Neural cell (in vitro differentiated cells): ENCODE measurements at regions not wholly inside any gene's neighbourhood (a gene's known extent, or its start where the extent isn't known, plus 50 kb on each side); places are given as distances from the start of the nearest gene placed in this dataset.
A peak's percentile ranks its signal among the peaks of the same experiment; 100 is the strongest.

Experiments used
- H2AFZ ChIP-seq: fragments of 200-600, 300-800 bp; sonication (generic), shearing (Covaris generic); 2 replicates; pipeline ENCODE4 v1.6.0; 2014; ENCODE audit warnings: low read depth, mild to moderate bottlenecking, antibody characterized with exemption, low read length, moderate library complexity
- H3F3A ChIP-seq: fragments of 200-600 bp; shearing (Covaris generic); 2 replicates; pipeline ENCODE4 v1.6.1; 2016; ENCODE audit warnings: mild to moderate bottlenecking, moderate library complexity, mixed read lengths, antibody characterized with exemption, low read length; ENCODE audit not compliant: insufficient read depth, poor library complexity, severe bottlenecking
- H3K27ac ChIP-seq: fragments of 200-600, 300-800 bp; sonication (generic), shearing (Covaris generic); 2 replicates; pipeline ENCODE4 v1.5.1; 2014; ENCODE audit warnings: mild to moderate bottlenecking, low read length, moderate library complexity
- H3K27me3 ChIP-seq: fragments of 300-800, 200-600 bp; sonication (generic), shearing (Covaris generic); 2 replicates; pipeline ENCODE4 v1.6.0; 2014; ENCODE audit warnings: mild to moderate bottlenecking, low read depth, low read length, moderate library complexity; ENCODE audit not compliant: insufficient read depth
- H3K36me3 ChIP-seq: fragments of 300-800, 200-600 bp; sonication (generic), shearing (Covaris generic); 2 replicates; pipeline ENCODE4 v1.5.1; 2014; ENCODE audit warnings: mild to moderate bottlenecking, antibody characterized with exemption, low read length, moderate library complexity; ENCODE audit not compliant: insufficient read depth
- H3K4me2 ChIP-seq: fragments of 300-800, 200-600 bp; sonication (generic), shearing (Covaris generic); 2 replicates; pipeline ENCODE4 v1.6.0; 2014; ENCODE audit warnings: mild to moderate bottlenecking, low read length
- H3K4me3 ChIP-seq: fragments of 300-800, 200-600 bp; sonication (generic), shearing (Covaris generic); 2 replicates; pipeline ENCODE4 v1.5.1; 2014; ENCODE audit warnings: mild to moderate bottlenecking, low read length, moderate library complexity
- H3K79me2 ChIP-seq: fragments of 200-600 bp; shearing (Covaris generic); replicated peaks from 2 replicates; pipeline ENCODE4 v1.6.0; 2014; ENCODE audit warnings: mild to moderate bottlenecking, low read length, moderate library complexity; ENCODE audit not compliant: insufficient read depth
- H3K9ac ChIP-seq: fragments of 300-800, 200-600 bp; sonication (generic), shearing (Covaris generic); 2 replicates; pipeline ENCODE4 v1.6.1; 2016; ENCODE audit warnings: mild to moderate bottlenecking, low read length, mixed read lengths
- H3K9me2 ChIP-seq: fragments of 200-600 bp; shearing (Covaris generic); 2 replicates; pipeline ENCODE4 v1.6.1; 2016; ENCODE audit warnings: mild to moderate bottlenecking, low read length, mixed read lengths; ENCODE audit not compliant: insufficient read depth
- H3K9me3 ChIP-seq: fragments of 200-600, 300-800 bp; sonication (generic), shearing (Covaris generic); 2 replicates; pipeline ENCODE4 v1.6.1; 2016; ENCODE audit warnings: mild to moderate bottlenecking, mixed run types, low read length, moderate library complexity, mixed read lengths
- H4K20me1 ChIP-seq: fragments of 200-600 bp; shearing (Covaris generic); 2 replicates; pipeline ENCODE4 v1.6.1; 2016; ENCODE audit warnings: mild to moderate bottlenecking, mixed run types; ENCODE audit not compliant: insufficient read depth
- EP300 ChIP-seq: fragments of 450-650 bp; conservative IDR thresholded peaks from 2 replicates; pipeline ENCODE4 v1.6.1; 2014; ENCODE audit warnings: antibody characterized with exemption, mild to moderate bottlenecking, moderate library complexity; ENCODE audit not compliant: poor library complexity, severe bottlenecking
- EZH2 ChIP-seq: fragments of 200-600, 300-800 bp; shearing (Covaris generic), sonication (generic); IDR thresholded peaks from 2 replicates; pipeline ENCODE4 v1.6.1; 2014; ENCODE audit warnings: antibody characterized with exemption, low read length, borderline replicate concordance, mild to moderate bottlenecking; ENCODE audit not compliant: insufficient read depth, poor library complexity, severe bottlenecking
- MXI1 ChIP-seq: fragments of 450-650 bp; conservative IDR thresholded peaks from 2 replicates; pipeline ENCODE4 v1.6.1; 2014; ENCODE audit warnings: antibody characterized with exemption, mild to moderate bottlenecking; ENCODE audit not compliant: poor library complexity, severe bottlenecking
- POLR2AphosphoS5 ChIP-seq: IDR thresholded peaks from 2 replicates; pipeline ENCODE4 v1.6.1; 2012
- RAD21 ChIP-seq: fragments of 450-650 bp; conservative IDR thresholded peaks from 2 replicates; pipeline ENCODE4 v1.6.1; 2014; ENCODE audit warnings: antibody characterized with exemption, mild to moderate bottlenecking, moderate library complexity
- SMC3 ChIP-seq: fragments of 450-650 bp; conservative IDR thresholded peaks from 2 replicates; pipeline ENCODE4 v1.6.1; 2014; ENCODE audit warnings: antibody characterized with exemption, mild to moderate bottlenecking, moderate library complexity; ENCODE audit not compliant: poor library complexity
- TAF1 ChIP-seq: IDR thresholded peaks from 2 replicates; pipeline ENCODE4 v1.6.1; 2012; ENCODE audit warnings: low read depth
- TF ChIP-seq, protein P1 (sequence below): fragments of 450-650 bp; IDR thresholded peaks from 2 replicates; pipeline ENCODE4 v1.5.1; 2014; ENCODE audit warnings: antibody characterized with exemption, mild to moderate bottlenecking, moderate library complexity; ENCODE audit not compliant: poor library complexity, severe bottlenecking
- TF ChIP-seq, protein P2 (sequence below): IDR thresholded peaks from 2 replicates; pipeline ENCODE4 v1.6.1; 2012; ENCODE audit warnings: borderline replicate concordance

DNA sequence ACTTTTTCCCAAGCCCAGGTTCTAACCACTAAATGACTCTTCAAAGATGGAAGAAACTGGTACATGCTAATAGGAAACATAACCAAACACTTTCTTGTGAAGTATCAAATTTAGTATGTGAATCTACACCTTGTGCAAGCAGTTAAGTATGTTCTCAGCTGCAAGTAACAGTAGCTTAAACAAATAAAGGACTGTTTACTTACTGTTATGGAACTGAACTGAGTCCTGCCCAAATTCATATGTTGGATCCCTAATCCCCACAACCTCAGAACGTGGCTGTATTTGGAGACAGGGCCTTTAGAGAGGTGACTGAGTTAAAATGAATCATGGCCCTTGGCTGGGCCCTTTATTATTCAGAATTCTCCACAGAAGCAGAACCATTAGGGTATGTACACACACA lies 178.7 kb downstream of the KDR start:
- TF ChIP-seq MXI1, result no peak
- TF ChIP-seq, protein P1, sequence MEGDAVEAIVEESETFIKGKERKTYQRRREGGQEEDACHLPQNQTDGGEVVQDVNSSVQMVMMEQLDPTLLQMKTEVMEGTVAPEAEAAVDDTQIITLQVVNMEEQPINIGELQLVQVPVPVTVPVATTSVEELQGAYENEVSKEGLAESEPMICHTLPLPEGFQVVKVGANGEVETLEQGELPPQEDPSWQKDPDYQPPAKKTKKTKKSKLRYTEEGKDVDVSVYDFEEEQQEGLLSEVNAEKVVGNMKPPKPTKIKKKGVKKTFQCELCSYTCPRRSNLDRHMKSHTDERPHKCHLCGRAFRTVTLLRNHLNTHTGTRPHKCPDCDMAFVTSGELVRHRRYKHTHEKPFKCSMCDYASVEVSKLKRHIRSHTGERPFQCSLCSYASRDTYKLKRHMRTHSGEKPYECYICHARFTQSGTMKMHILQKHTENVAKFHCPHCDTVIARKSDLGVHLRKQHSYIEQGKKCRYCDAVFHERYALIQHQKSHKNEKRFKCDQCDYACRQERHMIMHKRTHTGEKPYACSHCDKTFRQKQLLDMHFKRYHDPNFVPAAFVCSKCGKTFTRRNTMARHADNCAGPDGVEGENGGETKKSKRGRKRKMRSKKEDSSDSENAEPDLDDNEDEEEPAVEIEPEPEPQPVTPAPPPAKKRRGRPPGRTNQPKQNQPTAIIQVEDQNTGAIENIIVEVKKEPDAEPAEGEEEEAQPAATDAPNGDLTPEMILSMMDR, result no peak
- TF ChIP-seq, protein P2, sequence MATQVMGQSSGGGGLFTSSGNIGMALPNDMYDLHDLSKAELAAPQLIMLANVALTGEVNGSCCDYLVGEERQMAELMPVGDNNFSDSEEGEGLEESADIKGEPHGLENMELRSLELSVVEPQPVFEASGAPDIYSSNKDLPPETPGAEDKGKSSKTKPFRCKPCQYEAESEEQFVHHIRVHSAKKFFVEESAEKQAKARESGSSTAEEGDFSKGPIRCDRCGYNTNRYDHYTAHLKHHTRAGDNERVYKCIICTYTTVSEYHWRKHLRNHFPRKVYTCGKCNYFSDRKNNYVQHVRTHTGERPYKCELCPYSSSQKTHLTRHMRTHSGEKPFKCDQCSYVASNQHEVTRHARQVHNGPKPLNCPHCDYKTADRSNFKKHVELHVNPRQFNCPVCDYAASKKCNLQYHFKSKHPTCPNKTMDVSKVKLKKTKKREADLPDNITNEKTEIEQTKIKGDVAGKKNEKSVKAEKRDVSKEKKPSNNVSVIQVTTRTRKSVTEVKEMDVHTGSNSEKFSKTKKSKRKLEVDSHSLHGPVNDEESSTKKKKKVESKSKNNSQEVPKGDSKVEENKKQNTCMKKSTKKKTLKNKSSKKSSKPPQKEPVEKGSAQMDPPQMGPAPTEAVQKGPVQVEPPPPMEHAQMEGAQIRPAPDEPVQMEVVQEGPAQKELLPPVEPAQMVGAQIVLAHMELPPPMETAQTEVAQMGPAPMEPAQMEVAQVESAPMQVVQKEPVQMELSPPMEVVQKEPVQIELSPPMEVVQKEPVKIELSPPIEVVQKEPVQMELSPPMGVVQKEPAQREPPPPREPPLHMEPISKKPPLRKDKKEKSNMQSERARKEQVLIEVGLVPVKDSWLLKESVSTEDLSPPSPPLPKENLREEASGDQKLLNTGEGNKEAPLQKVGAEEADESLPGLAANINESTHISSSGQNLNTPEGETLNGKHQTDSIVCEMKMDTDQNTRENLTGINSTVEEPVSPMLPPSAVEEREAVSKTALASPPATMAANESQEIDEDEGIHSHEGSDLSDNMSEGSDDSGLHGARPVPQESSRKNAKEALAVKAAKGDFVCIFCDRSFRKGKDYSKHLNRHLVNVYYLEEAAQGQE, result no peak
- no peak for TF ChIP-seq TAF1
- no peaks in the 10 kb centered on the region for H3K36me3 ChIP-seq
- H2AFZ ChIP-seq, result no peak overlapping the region
- no peaks in the 10 kb centered on the region for H3K9me3 ChIP-seq
- H3K9ac ChIP-seq, result no peak overlapping the region
- H3F3A ChIP-seq, result no peaks in the 10 kb centered on the region
- no peak overlapping the region for H3K4me3 ChIP-seq
- no peaks in the 10 kb centered on the region for H3K9me2 ChIP-seq
- H4K20me1 ChIP-seq, result no peaks in the 10 kb centered on the region
- H3K79me2 ChIP-seq, result no peaks in the 10 kb centered on the region
- no peak overlapping the region for H3K27ac ChIP-seq
- no peak overlapping the region for H3K4me2 ChIP-seq
- no peaks in the 10 kb centered on the region for H3K27me3 ChIP-seq

DNA sequence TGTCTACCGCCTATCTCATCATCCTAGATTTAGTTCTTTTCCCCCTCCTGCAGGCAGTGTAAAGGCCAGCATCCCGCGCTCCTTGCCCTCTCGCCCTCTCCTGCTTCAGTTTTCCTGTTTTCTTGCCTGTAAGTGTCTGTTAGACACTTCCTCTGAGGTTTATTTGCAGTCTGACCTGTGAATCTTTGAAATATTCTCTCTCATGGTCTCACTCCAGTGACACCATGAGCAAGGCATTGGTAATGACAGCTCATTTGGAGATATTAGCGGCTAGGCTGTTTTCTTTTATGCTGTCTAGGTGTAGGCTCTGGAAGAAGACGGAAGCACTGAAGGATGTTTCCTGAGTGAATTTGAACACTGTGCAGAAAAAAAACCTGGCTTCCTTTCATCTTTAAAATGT lies 179.6 kb downstream of the KDR start:
- Histone ChIP-seq H3K27ac (no peak overlapping the region), H3K4me2 (no peak overlapping the region), H3K27me3 (no peaks in the 10 kb centered on the region), H4K20me1 (no peaks in the 10 kb centered on the region), H3K36me3 (no peaks in the 10 kb centered on the region), H3K9me2 (no peaks in the 10 kb centered on the region), H3F3A (no peaks in the 10 kb centered on the region), H2AFZ (no peak overlapping the region), H3K79me2 (no peaks in the 10 kb centered on the region), H3K9me3 (no peaks in the 10 kb centered on the region), H3K9ac (no peak overlapping the region), H3K4me3 (no peak overlapping the region)
- TF ChIP-seq SMC3 (peak; percentile 42), TAF1 (no peak), RAD21 (peak; percentile 43), POLR2AphosphoS5 (no peak), EZH2 (no peak), EP300 (no peak), MXI1 (no peak)
- TF ChIP-seq, protein P2, result no peak
- TF ChIP-seq, protein P1, result peak; percentile 45
